T-helper 2 cell (primary cell): ENCODE measurements at regions not wholly inside any gene's neighbourhood (a gene's known extent, or its start where the extent isn't known, plus 50 kb on each side); places are given as distances from the start of the nearest gene placed in this dataset.

Source experiments
- DNase-seq, 5 experiments: peaks; one replicate each; pipeline versions ENCODE4 v3.0.0 to v3.0.0-alpha.2; 2012 to 2022

GRCh38 chr2:167420211-167420610 lies 531.9 kb downstream of the XIRP2 start:
- no peak for DNase-seq

GRCh38 chr2:167415068-167415467 lies 526.8 kb downstream of the XIRP2 start:
- no peak for DNase-seq

- DNase-seq = no peak
These were observed 523.1 kb downstream of the XIRP2 start for GRCh38 chr2:167411367-167411766.

GRCh38 chr2:167406558-167406957 lies 518.3 kb downstream of the XIRP2 start:
- DNase-seq = no peak

- no peak for DNase-seq
These were observed 516.5 kb downstream of the XIRP2 start for GRCh38 chr2:167404627-167405284.

- no peak for DNase-seq
These were observed 513.0 kb downstream of the XIRP2 start for GRCh38 chr2:167401309-167401708.

- DNase-seq = no peak
These were observed 512.3 kb downstream of the XIRP2 start for GRCh38 chr2:167400546-167400945.

- DNase-seq = no peak
These were observed 510.6 kb downstream of the XIRP2 start for GRCh38 chr2:167398873-167399272.

GRCh38 chr2:167388901-167389300 lies 500.6 kb downstream of the XIRP2 start:
- no peak for DNase-seq

GRCh38 chr2:167388497-167388896 lies 500.2 kb downstream of the XIRP2 start:
- no peak for DNase-seq

- no peak for DNase-seq
These were observed 498.4 kb downstream of the XIRP2 start for GRCh38 chr2:167386694-167387093.

GRCh38 chr2:167383610-167384194 lies 495.4 kb downstream of the XIRP2 start:
- no peak for DNase-seq

GRCh38 chr2:167381349-167381748 lies 493.1 kb downstream of the XIRP2 start:
- DNase-seq = no peak

GRCh38 chr2:167380555-167380954 lies 492.3 kb downstream of the XIRP2 start:
- DNase-seq = no peak

GRCh38 chr2:167380094-167380493 lies 491.8 kb downstream of the XIRP2 start:
- DNase-seq = no peak

- DNase-seq = no peak
These were observed 480.8 kb downstream of the XIRP2 start for GRCh38 chr2:167369083-167369482.

GRCh38 chr2:167368371-167368770 lies 480.1 kb downstream of the XIRP2 start:
- no peak for DNase-seq

GRCh38 chr2:167365216-167365615 lies 476.9 kb downstream of the XIRP2 start:
- no peak for DNase-seq

- DNase-seq = no peak
These were observed 473.1 kb downstream of the XIRP2 start for GRCh38 chr2:167361426-167361825.

GRCh38 chr2:167355821-167356220 lies 467.5 kb downstream of the XIRP2 start:
- no peak for DNase-seq

- DNase-seq = no peak
These were observed 465.5 kb downstream of the XIRP2 start for GRCh38 chr2:167353605-167354280.

- DNase-seq = no peak
These were observed 457.3 kb downstream of the XIRP2 start for GRCh38 chr2:167345559-167345958.

GRCh38 chr2:167342769-167343168 lies 454.5 kb downstream of the XIRP2 start:
- DNase-seq = no peak

- no peak for DNase-seq
These were observed 452.0 kb downstream of the XIRP2 start for GRCh38 chr2:167340322-167340721.
